HG03457 (cell line): ENCODE measurements at regions not wholly inside any gene's neighbourhood (a gene's known extent, or its start where the extent isn't known, plus 50 kb on each side); places are given as distances from the start of the nearest gene placed in this dataset.
"Not testable (repeated sequence)": the region's sequence is repeated elsewhere in the genome, so short reads cannot be mapped to it uniquely, and the experiment has no call there.

Experiments used
- ATAC-seq: cut with Tn5 transposase; IDR thresholded peaks from one replicate; pipeline ENCODE4 v1.9.1; 2021; ENCODE audit warnings: moderate number of reproducible peaks; ENCODE audit not compliant: unreplicated experiment

DNA sequence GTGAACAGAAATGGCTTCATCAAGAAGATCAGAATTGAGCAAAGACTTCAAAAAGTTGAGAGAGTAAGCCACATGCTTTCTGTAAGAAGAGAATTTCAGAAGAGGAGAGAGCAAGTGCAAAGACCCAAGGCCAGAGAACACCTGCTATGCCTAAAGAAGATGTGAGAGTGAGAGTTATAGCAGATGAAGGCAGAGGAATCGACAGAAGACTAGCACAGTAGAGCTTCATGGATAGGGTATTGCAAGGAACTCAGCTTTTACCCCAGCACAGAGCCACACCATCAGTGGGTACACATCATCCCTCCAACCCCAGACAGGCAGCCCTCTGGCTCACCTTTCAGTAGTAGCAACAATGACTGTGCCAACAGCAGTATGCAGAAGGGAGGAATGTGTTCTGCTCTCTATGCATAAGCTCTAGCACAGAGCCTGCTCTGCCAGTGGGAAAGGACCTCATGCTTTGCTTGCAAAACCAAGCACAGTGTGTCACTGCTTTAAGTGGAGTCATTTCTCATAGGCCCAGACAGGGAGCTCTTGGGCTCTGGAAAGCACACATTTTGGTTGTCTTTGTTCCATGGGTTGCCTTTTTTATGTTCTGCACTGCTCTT, 318.6 kb downstream of the NAF1 start:
- no peak for ATAC-seq

DNA sequence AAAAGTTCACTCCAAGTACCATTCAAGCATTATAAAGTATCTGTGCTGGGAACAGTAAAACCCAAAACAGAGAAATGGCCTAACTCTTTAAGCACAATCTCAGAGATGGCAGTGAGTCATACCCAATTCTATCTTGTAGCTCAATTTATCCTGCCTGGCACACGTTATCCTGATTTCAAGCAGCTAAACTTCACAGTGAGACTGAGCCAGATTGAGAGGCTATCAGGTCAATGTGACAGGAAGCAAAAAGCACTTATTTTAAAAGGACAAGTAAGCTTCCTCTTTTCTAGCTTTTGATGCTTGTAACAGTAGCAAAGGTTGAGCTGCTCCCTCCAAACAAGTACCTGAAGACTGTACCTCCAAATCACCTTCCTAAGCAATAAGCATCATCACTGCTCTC, 324.9 kb downstream of the NAF1 start:
- no peak for ATAC-seq

DNA sequence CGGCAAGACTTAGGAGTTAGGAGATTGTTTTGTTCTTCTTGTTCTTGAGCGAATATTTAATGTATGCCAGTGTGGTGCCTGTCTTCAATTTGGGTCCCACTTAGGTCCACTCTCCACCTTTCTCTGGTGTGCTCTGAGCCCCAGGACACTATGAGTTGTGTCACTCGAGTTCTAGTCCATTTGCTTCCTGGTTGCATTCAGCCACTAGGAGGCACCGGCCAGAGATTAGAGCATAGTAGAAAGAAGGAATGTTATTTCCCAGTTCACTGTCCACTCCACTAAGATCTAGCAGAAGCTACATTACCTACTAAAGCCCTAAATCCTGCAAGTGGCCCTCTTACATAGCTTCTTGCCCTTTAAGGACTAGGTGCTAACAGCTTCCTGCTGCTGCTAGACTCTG, 326.9 kb downstream of the NAF1 start:
- no peak for ATAC-seq

DNA sequence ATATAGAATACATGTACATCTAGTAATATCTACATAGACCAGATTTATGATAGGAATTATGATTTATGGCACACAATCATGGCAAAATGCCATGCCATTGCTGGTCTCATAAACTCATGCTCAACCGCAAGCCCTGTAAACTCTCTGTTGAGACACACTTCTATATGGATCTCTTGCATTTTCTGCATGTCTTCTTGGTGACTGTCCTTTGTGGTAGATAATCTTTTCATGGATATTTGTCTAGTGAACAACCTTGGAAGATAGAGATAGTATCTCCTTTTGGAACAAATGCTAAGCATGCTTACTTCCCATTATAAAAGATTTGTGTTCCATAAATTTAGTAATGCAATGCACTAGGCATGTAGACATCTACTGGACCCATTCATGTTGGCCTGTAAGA, 328.0 kb downstream of the NAF1 start:
- ATAC-seq = no peak

DNA sequence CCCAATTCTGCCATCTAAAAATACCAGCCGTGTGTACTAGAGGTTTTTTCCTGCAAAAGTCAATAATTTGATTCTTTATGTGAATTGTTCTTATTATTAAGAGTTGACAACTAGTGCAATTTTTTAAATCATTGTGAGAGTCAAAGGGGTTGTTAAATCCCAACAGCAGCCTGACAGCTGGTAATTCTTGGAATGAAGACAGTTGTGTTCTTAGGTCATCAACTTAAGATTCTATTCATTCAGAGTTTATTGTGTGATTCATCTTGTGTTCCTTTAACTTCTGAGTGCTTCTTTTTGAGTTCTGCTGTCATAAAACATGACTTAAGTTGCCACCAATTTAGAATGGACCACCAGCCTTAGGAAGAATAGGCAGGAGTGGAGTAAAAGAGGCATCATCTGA, 329.0 kb downstream of the NAF1 start:
- no peak for ATAC-seq

DNA sequence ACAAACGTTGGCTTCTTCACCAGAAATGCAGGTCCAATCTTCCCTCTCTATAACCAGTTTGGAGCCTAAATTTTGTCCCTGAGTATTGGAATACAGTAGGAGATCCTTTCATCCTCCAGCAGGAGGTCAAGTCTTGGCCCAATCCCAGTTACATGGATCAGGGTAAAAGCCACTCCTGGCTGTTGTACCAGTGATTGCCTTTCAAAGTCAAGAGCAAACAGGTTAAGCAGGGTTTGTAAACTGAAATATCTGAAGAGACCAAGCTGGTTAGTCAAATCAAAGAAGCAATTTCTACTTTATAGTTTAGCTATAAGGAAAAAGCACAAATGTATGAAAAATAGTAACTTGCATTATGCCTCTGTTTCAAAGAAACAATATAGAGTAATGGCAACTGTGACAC, 329.4 kb downstream of the NAF1 start:
- no peak for ATAC-seq

DNA sequence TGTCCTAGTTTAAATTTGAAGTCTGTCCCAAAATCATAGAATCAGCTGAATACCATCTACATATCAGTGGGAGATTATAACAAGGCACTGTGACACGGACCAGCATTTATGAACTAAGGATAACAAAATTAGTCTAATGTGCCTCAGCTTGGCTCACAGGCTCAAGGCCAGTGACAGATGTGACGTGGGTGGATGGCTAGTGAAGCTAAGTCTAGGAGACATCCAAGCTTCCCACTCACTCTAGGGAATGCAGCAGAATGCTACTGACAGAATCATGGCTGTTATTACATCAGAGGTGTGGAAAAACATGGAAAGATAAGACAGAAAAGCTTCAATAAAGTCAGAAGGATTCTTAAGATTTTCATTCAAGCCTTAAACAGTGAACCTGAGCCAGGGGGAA, 329.9 kb downstream of the NAF1 start:
- no peak for ATAC-seq

DNA sequence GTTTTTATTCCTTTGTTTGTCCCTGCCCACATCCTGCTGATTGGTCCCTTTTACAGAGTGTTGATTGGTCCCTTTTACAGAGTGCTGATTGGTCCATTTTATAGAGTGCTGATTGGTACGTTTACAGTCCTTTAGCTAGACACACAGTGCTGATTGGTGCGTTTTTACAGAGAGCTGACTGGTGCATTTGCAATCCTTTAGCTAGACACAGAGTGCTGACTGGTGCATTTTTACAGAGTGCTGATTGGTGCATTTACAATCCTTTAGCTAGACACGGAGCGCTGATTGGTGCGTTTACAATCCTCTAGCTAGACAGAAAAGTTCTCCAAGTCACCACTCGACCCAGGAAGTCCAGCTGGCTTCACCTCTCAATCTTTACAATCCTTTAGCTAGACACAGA, 330.4 kb downstream of the NAF1 start:
- ATAC-seq = not testable (repeated sequence)

DNA sequence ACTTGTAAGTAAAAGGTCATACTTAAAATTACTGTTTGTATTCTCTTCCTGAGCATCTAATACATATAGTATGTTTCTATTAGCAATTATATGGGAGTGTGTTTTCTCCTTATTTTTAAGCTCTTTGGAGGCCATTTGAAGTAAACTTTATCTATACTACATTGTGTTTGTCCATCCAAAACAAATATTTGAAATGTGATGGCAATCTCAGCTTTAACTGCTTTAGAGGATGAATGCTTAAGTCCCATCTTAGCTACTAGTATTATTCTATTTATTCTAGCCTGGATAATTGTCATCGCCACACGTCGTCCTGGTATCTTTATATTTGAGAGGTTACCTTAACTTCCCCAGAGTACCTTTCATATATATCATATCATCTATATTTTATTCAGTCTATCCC, 335.8 kb downstream of the NAF1 start:
- ATAC-seq = no peak

DNA sequence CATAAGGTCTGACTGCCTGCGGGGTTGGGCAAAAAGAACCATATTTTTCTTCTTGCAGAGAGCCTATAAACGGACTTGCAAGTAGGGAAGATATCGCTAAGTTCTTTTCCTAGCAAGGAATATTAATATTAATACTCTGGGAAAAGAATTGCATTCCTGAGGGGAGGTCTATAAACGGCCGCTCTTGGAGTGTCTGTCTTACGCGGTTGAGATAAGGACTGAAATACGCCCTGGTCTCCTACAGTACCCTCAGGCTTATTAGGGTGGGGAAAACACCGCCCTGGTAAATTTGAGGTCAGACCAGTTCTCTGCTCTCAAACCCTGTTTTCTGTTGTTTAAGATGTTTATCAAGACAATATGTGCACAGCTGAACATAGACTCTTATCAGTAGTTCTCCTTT, 349.3 kb downstream of the NAF1 start:
- not testable (repeated sequence) for ATAC-seq

DNA sequence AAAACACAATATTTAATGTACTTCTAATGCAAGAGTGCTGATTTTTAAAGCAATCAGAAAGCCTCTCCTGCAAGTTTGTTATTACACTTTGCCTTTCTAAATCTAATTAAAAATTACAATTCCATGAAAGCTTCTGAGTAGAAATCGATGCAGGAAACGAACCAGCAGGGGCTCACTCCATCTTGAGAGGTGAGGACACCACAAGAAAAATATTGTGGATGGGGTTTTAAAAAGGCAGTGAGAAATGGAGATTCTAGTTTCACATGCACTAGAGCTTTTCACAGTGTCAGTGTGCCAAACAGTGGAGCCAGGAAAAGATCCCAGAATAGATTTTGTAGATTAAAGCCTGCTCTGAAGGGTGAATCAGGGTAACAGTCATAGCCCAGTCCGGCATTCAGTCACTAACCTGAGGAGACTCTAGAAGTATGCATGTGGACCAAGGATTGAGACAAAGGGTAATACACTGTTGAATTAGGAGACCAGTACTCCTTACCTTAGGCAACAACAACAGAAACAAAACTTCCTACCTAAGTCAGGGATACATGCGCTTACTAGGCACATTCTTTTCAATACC, 362.3 kb downstream of the NAF1 start:
- no peak for ATAC-seq

DNA sequence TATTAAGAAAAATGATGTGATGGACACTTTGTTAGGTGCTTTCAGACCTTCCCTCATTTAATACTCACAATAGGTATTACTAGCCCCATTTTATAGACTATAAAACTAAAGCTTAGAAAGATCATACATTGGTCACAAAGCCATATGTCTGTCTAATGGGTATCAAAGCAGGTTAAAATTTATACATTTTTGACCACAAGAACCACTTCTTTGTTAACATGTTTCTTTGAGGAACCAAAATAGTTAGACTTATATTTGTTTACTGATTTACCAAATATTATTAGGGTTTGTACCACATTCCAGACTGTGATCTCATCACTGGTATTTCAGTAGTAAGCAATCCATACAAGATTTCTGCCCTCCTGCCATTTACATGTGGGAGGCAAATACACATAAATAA, 363.3 kb downstream of the NAF1 start:
- peak; percentile 85 for ATAC-seq

DNA sequence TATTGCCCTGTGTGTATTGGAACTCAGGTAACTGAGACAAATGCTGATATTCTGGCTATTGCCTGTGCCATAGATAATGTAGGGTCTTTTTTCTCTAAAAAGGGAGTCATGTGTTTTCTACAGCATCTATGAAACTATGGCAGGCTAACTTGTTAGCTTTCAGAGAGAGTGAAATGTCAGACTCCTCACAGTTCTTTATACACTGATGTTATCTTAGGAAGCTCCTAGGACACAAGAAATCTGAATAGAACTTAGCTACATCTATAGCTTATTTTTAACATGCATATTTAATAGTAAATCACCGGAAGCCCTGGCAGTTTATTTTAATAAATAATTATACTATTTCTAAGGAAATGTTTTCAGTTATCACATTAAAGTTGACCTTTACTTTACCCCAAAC, 369.6 kb downstream of the NAF1 start:
- no peak for ATAC-seq

DNA sequence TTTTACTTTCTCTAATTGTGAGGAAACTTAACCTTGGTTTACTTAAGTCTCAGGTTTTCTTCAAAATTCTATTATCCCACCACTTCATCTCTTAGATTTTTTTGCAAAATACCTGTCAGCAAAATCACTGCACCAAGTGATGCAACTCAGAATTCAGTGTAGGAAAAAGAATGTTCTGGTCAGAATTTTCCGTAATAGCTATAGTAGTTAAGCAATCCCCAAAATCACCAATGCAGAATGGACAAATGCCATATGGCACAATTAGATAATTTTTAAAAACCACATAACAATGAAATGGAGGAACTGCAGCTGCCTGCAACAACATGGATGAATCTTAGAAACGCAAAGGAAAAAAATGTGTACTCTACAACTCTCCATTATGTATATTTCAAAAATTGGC, 373.1 kb downstream of the NAF1 start:
- ATAC-seq = no peak

DNA sequence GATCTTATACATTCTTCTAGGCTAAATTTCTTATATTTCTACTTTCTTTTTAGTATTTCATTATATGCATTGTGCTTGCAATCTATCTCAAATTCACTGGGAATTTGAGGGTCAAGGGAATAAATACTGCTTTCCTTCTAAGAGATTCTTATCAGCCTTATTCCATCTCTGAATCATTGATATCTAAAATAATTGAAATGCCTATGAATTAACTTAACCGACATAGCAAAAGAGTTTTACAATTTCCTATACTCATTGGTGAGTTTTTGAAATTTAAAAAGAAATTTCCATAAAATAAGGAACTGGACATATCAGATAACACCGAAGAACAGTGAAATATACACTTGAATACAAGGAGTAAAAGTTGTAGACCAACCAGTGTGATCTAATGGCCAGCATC, 373.7 kb downstream of the NAF1 start:
- no peak for ATAC-seq

DNA sequence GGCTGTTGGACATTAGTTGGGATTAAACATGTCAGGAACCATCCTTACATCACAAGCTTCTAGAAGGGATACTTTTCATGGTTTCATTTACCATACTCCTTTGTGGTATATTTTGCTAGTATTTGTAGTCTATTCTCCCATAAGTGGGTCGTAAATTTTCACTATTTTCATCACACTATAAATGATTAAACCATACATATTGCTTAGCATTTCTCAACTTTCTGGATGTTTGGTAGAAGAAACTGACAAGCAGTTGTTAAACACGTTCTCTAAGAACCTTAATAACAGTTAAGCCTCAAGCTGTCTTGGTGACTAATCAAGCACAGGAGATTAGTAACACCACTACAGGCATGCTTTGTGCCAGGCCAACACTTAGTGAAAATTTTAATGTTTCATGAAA, 375.5 kb downstream of the NAF1 start:
- no peak for ATAC-seq

DNA sequence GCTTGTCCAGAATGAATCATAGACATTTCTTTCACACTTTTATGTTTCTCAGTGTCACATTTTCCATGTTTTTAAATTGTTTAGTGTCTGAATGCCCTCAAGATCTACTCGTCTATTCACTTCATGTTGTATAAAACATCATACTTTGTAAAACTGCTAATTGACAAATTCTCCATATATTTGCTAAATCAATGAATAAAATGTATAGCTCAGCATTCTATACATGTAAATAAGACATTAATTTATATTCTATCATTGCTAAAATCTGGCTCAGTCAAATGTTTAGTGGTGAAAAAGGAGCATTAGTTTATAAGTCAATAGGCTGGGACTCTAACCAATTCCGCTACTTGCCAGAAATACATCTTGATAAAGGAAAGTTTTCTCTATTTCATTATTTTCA, 379.6 kb downstream of the NAF1 start:
- no peak for ATAC-seq

DNA sequence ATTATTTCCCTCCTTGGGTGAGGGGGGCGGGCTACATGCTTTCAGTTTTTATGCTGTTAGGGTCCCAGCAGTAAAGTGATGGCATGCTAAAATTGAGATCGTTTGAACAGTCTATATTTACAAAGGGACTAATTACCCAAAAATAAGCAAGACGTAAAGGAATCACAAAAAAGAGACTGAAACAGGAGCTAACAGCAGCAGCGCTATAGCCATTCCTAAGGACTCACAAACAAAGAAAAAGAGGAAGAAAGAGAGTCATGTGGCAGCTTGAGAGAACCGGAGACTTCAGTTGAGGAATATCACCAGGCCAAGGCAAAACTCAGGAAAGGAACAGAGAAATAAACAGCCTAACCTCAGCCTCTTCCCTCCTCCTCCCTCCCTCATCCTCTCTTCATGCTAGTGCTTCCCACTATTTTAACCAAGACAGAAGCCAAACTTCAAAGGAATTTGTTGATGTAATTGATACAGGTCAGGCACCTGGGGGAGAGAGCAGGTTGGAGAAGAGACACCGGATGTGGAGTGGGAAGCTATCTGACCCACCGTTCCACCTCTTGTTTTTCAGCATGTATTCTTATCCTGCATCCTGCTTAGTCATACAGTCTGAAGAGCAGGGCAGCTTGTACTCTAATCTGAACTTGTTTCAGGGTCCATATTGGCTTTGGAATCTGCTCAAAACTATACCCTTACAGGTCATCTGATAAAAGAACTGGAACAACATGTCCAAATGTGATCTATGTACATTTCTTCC, 383.7 kb downstream of the NAF1 start:
- no peak for ATAC-seq

DNA sequence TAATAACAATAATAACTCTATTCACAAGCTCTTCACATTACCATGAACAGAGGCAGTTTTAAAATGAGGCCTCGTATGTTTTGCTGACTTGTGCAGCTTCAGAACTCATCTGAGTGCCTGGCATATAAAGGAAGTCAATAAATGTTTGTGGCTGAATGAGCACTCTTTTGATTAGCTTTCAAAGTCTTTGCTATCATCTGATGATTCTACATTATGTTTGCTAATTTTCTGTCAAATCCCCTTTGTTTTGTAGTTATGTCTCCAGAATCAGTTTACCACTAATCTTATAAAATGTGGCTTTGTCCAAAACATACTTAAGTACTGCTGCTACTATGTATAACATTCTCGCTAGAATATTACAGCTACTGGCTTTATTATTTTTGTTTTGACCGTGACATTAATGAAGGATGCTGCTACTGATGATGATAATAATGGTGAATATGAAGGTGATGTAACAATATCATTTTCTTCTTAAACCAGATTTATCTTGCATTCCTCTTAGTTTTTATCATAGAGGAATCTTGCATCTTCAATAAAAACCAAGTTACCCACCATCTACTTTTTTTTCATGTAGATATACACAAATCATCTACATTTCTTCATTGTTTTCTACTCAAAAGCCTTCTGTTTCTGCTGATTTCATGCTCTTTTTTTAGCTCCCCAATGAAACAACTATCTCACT, 384.5 kb downstream of the NAF1 start:
- ATAC-seq = no peak

DNA sequence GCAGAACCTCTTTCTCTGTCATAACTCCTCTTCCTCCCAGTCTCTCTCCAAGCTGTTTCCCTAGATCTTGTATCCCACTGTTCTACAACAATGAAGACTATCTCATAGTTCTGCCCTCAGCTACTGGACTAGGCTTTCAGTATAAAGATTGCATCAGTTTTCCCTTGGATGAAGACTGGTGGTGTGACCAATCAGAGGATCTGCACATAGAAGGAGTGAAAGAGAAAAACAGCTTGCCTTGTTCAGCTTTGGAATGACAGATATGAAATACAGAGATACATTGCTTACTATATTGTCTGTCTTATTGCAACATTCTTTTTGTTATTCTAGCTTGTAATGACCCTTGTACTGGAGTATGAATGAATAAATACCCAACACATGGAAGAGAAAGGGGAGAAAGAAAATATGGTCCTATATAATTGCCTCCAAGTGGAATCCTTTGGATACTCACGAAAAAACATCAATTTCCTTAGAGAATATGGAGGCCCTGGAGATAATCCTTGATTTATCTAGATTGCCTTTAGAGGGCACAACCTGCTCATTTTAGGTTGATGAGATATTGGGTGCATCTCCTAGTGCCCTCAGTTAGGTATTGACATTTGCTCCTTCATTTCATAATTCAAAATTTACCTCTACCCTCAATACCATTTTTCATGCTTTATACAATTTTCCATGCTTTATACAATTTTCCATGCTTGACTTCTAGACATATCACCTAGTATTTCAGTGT, 395.8 kb downstream of the NAF1 start:
- no peak for ATAC-seq

DNA sequence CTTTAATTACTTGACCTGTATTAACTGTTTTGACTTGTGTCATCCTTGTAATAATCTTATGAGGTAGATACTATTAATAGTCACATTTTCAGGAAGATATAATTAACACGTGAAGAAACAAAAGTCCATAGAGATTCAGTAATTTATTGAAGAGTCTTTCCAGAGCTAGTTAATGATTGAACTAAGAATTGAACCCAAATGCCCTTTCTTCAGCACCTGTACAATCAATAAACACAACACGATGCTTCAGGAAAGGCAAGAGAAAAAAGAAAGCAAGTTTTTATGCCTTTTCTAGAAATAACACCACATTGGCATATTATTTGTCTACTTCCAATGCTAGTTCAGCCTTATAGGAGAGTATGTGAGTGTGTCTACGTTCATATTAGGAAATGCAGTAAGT, 399.6 kb downstream of the NAF1 start:
- ATAC-seq = no peak
